ENCODE measurements at regions not wholly inside any gene's neighbourhood (a gene's known extent, or its start where the extent isn't known, plus 50 kb on each side); places are given as distances from the start of the nearest gene placed in this dataset.
"Not testable (repeated sequence)": the region's sequence is repeated elsewhere in the genome, so short reads cannot be mapped to it uniquely, and the experiment has no call there.

GRCh38 chr5:164300295-164300694 lies 794.9 kb downstream of the MAT2B start:
- DNase-seq (ENCODE audit: low read depth): no peak

DNA sequence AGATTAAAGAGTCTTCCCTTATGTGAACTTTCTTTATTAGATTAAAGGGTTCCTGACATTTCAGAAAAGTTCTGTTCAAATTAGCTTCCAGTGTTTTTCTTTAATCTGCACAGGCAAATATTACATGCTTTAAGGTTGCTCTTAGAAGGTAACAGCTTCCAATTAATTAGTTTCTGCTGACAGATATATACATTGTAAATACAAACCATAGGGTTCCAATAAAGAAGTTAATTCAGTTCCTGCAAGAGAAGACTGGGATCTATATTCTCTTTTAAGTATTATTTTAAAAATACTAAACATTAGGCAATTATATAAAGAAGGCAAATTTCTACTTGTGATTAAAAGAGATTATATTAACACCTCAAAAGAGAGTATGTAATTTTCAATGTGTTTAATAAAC lies 795.7 kb downstream of the MAT2B start:
- no peak for DNase-seq (ENCODE audit: low read depth)

DNA sequence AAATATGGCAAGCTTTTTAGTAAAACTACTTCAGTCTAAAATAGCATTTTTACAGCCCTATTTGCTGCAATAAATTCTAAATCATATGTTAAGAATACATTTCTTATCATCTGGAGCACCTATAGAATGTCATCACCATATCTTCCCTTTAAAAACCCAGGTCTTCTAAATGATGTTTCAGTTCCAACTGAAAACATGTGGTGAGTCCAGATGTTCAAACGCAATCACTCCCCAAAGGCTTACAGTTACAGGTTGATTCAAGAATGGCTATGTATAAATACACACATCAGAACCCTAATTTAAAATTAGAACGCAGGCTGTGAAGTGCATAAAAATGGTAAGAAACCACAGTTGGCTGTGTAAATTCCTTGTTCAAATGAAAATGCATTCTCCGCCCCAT lies 796.3 kb downstream of the MAT2B start:
- no peak for DNase-seq (ENCODE audit: low read depth)

DNA sequence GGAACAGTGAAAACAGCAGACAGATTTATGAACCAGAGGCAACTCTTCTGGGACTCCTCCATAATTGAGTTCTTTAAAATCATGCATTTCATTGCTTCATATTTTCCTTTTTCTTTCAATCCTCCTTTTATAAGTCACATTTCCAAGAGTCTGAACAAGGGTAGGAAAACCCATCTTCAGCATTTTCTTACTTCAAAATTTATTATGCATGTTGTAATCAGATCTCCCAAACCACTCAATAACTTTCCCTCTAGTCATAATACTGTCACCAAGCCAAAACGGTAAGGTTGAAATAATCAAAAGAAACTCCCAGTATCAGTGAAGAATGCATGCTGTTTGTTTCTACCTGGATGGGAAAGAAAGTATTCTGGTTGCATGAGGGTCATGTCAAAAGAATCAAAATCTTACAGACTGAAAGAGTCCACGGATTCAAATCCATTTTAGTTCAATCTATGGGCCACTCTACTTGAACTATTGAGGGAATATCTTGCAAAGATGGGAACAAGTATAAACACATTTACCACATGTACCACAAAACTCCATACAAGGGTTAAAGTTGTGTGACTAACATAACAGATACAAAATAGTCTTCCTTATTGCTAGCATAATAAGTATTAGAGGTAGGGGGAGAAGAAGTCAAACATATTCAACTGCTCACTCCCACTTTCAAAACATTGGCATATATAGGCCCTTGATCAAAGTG lies 797.3 kb downstream of the MAT2B start:
- no peak for DNase-seq (ENCODE audit: low read depth)

GRCh38 chr5:164303646-164304215 lies 798.3 kb downstream of the MAT2B start:
- DNase-seq (ENCODE audit: low read depth): no peak

DNA sequence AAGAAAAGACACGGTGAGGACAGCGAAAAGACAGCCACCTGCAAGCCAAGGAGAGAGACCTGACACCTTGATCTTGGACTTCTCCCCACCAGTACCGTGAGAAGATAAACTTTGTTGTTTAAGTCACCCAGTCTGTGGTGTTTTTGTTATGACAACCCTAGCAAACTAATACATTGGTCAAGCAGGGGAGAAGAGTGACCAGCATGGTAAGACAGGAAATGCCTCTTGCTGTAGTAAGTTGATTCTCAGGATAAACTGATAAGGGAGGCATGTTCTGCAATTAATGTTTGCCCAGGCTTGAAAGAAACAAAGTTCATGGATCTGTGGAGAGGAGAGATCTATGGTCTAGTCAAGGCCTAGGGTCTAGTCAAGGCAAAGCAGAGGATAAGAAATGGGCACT lies 801.2 kb downstream of the MAT2B start:
- no peak for DNase-seq (ENCODE audit: low read depth)

- no peak for DNase-seq (ENCODE audit: low read depth)
Observed at GRCh38 chr5:164312801-164313200, 807.4 kb downstream of the MAT2B start.

DNA sequence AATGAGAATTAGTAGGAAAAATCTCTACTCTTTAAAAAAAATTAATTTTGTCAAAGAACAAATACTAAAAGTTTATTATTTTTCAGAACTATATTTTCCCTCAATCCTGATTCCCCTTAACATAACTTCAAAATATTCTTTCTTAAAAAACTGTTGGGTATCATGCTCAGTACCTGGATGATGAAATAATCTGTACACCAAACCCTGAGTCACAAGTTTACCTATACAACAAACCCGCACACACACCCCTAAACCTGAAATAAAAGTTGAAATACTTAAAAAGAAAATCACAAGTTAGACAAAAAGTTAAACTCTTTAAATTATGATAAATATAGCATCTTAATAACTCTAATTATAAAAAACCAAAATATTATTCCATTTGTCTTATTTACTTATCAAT lies 812.3 kb downstream of the MAT2B start:
- DNase-seq (ENCODE audit: low read depth): no peak

DNA sequence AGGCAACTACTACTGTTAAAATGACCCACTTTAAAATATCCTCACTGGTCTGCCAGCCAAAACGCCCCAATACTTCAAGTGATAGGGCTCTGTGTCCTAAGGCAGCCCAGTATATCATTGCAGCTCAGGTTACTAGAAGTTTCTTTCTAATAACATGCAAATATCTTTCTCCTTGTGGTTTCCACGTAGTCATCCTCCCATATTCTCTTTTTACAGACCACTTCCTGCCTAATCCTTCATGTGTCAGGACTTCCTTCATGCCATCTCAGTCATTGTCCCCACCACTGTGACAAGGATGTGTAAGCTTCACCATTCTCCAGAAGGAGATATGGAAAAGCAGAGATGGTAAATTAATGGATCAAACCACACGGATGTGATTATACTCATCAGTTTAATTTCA lies 813.7 kb downstream of the MAT2B start:
- DNase-seq (ENCODE audit: low read depth): no peak

GRCh38 chr5:164324239-164324638 lies 818.8 kb downstream of the MAT2B start:
- no peak for DNase-seq (ENCODE audit: low read depth)

DNA sequence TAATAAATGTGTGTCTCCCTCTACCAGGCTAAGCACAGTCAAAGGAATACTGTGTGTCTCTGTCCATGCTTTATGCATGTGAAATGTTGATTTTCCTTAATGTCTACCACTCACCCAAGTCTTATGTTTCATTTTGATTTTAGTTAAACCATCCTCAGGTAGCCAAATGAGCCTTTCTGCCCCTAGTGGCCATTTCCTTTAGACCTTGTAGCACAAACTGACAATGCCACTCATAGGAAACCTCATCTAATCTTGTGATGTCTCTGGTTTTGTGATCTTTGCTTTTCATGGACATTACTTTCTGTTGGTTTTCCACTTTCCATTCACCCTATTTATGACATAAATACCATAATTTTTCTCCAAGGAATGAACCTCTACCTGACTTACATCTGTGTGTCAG lies 820.8 kb downstream of the MAT2B start:
- DNase-seq (ENCODE audit: low read depth): no peak

DNA sequence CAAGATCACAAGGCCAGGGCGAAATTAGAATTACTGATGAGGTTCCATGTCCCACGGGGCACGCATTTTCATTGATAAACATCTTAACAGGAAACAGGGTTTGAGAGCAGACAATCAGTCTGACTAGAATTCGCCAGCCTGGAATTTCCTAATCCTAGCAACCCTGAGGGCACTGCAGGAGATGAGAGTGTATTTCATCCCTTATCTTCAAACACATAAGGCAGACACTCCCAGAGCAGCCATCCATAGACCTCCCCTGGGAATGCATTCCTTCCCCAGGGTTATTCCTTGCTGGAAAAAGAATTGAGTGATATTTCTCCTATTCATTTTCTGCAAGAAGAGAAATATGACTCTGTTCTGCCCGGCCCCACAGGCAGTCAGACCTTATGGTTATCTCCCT lies 821.7 kb downstream of the MAT2B start:
- DNase-seq (ENCODE audit: low read depth): not testable (repeated sequence)

- DNase-seq (ENCODE audit: low read depth): no peak
Observed at GRCh38 chr5:164332349-164333196, 827.2 kb downstream of the MAT2B start.

- DNase-seq (ENCODE audit: low read depth): no peak
Observed at GRCh38 chr5:164335837-164336236, 830.4 kb downstream of the MAT2B start.

DNA sequence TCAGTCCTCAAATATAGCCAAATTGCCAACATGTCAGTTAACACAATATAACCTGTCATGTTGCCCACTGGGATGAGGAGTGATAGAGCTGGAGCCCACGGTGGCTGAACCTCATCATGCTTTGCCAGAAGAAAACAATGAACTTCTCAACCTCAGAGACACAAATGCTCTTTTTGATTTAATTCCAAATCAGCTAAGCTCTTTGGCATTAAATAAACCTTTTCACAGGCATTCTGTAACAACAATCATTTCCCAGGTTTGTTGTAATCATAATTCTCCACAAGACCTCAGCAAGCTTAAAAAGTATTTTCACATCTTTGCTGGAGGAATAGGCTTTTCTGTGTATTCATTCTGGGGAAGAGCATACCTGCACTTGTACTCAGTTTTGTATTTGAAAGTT lies 830.9 kb downstream of the MAT2B start:
- no peak for DNase-seq (ENCODE audit: low read depth)

- DNase-seq (ENCODE audit: low read depth): no peak
Observed at GRCh38 chr5:164336906-164337305, 831.5 kb downstream of the MAT2B start.

- no peak for DNase-seq (ENCODE audit: low read depth)
Observed at GRCh38 chr5:164341056-164341619, 835.7 kb downstream of the MAT2B start.

- no peak for DNase-seq (ENCODE audit: low read depth)
Observed at GRCh38 chr5:164345173-164345849, 839.9 kb downstream of the MAT2B start.

GRCh38 chr5:164345853-164346252 lies 840.4 kb downstream of the MAT2B start:
- DNase-seq (ENCODE audit: low read depth): no peak

DNA sequence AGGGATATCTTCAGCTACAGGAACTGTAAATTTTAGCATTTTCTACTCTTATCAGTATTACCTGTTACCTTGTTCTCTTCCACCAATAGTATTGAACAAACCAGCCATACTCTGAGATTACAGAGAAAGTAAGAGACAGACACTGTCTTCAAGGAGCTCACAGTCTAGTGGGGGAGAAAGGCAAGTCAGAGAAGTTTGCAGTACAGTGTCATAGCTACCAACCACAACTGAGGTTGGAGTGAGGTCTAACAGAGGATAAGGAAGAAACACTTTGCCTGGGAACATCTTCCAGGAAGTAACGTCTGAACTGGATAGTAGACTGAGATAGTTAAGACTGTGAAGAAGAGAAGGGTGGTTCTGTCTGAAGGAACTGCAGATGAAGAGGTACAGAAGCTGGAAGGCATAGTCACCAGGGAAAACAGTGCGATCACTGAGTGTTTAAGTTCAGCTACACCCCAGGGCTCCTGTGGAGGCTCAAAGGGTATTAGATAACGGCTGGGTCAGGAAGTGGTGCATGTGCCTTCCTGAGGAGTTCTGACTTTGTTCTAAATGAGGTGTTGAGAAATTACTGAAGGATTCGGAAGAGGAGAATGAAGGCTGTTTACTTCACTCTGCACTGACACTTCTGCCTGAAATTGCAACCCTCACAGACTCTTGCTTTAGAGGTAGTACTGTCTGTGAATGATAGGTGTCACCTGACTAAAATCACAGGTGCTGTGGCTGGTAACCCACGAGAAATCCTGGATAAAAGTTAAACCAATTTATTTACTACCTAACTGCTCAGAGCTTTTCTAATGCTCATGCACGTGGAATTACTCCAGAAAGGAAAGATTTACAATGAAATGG lies 841.6 kb downstream of the MAT2B start:
- DNase-seq (ENCODE audit: low read depth): no peak

GRCh38 chr5:164350236-164350635 lies 844.8 kb downstream of the MAT2B start:
- DNase-seq (ENCODE audit: low read depth): no peak
